Gastroesophageal sphincter (tissue), 4 donors: ENCODE measurements at regions not wholly inside any gene's neighbourhood (a gene's known extent, or its start where the extent isn't known, plus 50 kb on each side); places are given as distances from the start of the nearest gene placed in this dataset.
"Not testable (repeated sequence)": the region's sequence is repeated elsewhere in the genome, so short reads cannot be mapped to it uniquely, and the experiment has no call there.

ENCODE experiments used
- ATAC-seq: fragments of 150-250 bp; one replicate; pipeline ENCODE4 v1.9.1; 2016; ENCODE audit warnings: mild to moderate bottlenecking, moderate library complexity
- H3K27ac ChIP-seq, 4 donors: fragments of 200-600 bp; sonication (generic) in 3 of 4; 1 replicate in 3 of 4; 2 replicates in 1 of 4; pipeline ENCODE4 v1.5.1; 2016 to 2019
- H3K27me3 ChIP-seq: fragments of 200-600 bp; sonication (generic); one replicate; pipeline ENCODE4 v1.5.1; 2019
- H3K36me3 ChIP-seq, 2 donors: fragments of 200-600 bp; sonication (generic); one replicate each; pipeline ENCODE4 v1.5.1; 2019; ENCODE audit warnings: control low read depth in 1 of 2
- H3K4me1 ChIP-seq, 3 donors: fragments of 200-600 bp; sonication (generic); 1 replicate in 2 of 3; 2 replicates in 1 of 3; pipeline ENCODE4 v1.5.1; 2016 to 2019; ENCODE audit warnings: control low read depth in 2 of 3
- H3K4me3 ChIP-seq, 2 donors: fragments of 200-600 bp; sonication (generic); one replicate each; pipeline ENCODE4 v1.5.1; 2019; ENCODE audit warnings: mild to moderate bottlenecking in 1 of 2, moderate library complexity in 1 of 2
- H3K9me3 ChIP-seq, 3 donors: fragments of 200-600 bp; sonication (generic); one replicate each; pipeline ENCODE4 v1.5.1; 2017 to 2019; ENCODE audit warnings: control low read depth in 2 of 3
- CTCF ChIP-seq, 4 experiments: fragments of 200-600 bp in 2 of 4; fragments of 450-650 bp in 2 of 4; sonication (generic) in 1 of 4; IDR thresholded peaks; one replicate each; pipeline ENCODE4 v1.5.1; 2017 to 2019; ENCODE audit warnings: antibody characterized with exemption in 4 of 4, mild to moderate bottlenecking in 2 of 4, moderate library complexity in 2 of 4
- EP300 ChIP-seq: sonication (generic); formaldehyde crosslinking; IDR thresholded peaks from one replicate; pipeline ENCODE4 v1.6.1; 2017; ENCODE audit warnings: antibody characterized with exemption, mild to moderate bottlenecking
- POLR2A ChIP-seq, 2 donors: fragments of 450-650 bp; IDR thresholded peaks; one replicate each; pipeline ENCODE4 v1.6.1; 2017; ENCODE audit warnings: antibody characterized with exemption in 2 of 2, mild to moderate bottlenecking in 2 of 2, moderate library complexity in 1 of 2
- POLR2AphosphoS5 ChIP-seq: sonication (generic); formaldehyde crosslinking; IDR thresholded peaks from one replicate; pipeline ENCODE4 v1.6.1; 2017; ENCODE audit warnings: antibody characterized with exemption
- WGBS, 2 donors: methylation state at CpG; one replicate each; pipeline ENCODE4 v1.1.5; 2018; ENCODE audit warnings: low coverage in 1 of 2; 5-methylcytosine and 5-hydroxymethylcytosine counted together

- Histone ChIP-seq H3K4me1 (no peaks in the 10 kb centered on the region), H3K9me3 (no peaks in the 10 kb centered on the region), H3K36me3 (no peaks in the 10 kb centered on the region), H3K27ac (no peak overlapping the region), H3K27me3 (no peaks in the 10 kb centered on the region), H3K4me3 (no peak overlapping the region)
- no peak for TF ChIP-seq POLR2A (IDR thresholded peaks at IDR 0.05)
- TF ChIP-seq EP300: no peak
- no peak for TF ChIP-seq CTCF (IDR thresholded peaks at IDR 0.05)
- no peak for TF ChIP-seq POLR2AphosphoS5
- ATAC-seq: no peak
- WGBS, 2 donors: 76 to 80% methylated on average over 4 of the region's 4 CpGs
These were observed 1162.4 kb downstream of the BRINP3 start for GRCh38 chr1:189315035-189315901.

GRCh38 chr1:189323091-189323490 is 1154.6 kb downstream of the BRINP3 start:
- Histone ChIP-seq H3K4me1 (no peaks in the 10 kb centered on the region), H3K4me3 (no peak overlapping the region), H3K27me3 (no peaks in the 10 kb centered on the region), H3K9me3 (peaks cover 0 to 8% (median 0%) of the 10 kb centered on the region in 3 donors), H3K36me3 (no peaks in the 10 kb centered on the region), H3K27ac (no peak overlapping the region)
- WGBS, 2 donors: 47 to 51% methylated on average over 3 of the region's 3 CpGs
- TF ChIP-seq POLR2A (IDR thresholded peaks at IDR 0.05) (no peak), POLR2AphosphoS5 (no peak), EP300 (no peak), CTCF (IDR thresholded peaks at IDR 0.05) (no peak)
- no peak for ATAC-seq

- H3K4me3 ChIP-seq, H3K27me3 ChIP-seq, H3K9me3 ChIP-seq, ATAC-seq, H3K36me3 ChIP-seq, H3K4me1 ChIP-seq, H3K27ac ChIP-seq: not testable (repeated sequence)
- whole genome bisulfite sequencing, 2 donors: 83 to 92% methylated on average over 1 to 11 of the region's 13 CpGs
These were observed 1146.6 kb downstream of the BRINP3 start for GRCh38 chr1:189331071-189331470.

- Histone ChIP-seq H3K27ac (no peak overlapping the region), H3K27me3 (no peaks in the 10 kb centered on the region), H3K4me1 (no peaks in the 10 kb centered on the region), H3K36me3 (no peaks in the 10 kb centered on the region), H3K4me3 (no peak overlapping the region), H3K9me3 (no peaks in the 10 kb centered on the region)
- peak; percentile 34 for ATAC-seq
- 90 to 95% methylated on average over 4 of the region's 17 CpGs for WGBS, 2 donors
- TF ChIP-seq EP300: no peak
- no peak for TF ChIP-seq POLR2AphosphoS5
- TF ChIP-seq CTCF (IDR thresholded peaks at IDR 0.05): no peak
- TF ChIP-seq POLR2A (IDR thresholded peaks at IDR 0.05): no peak
These were observed 1141.3 kb downstream of the BRINP3 start for GRCh38 chr1:189336115-189337100.

GRCh38 chr1:189349607-189350006 is 1128.1 kb downstream of the BRINP3 start:
- Histone ChIP-seq H3K4me1 (peaks cover 0 to 8% (median 0%) of the 10 kb centered on the region in 3 donors), H3K36me3 (no peaks in the 10 kb centered on the region), H3K9me3 (no peaks in the 10 kb centered on the region), H3K27ac (no peak overlapping the region), H3K4me3 (no peak overlapping the region), H3K27me3 (no peaks in the 10 kb centered on the region)
- TF ChIP-seq EP300 (no peak), POLR2AphosphoS5 (no peak), POLR2A (IDR thresholded peaks at IDR 0.05) (no peak), CTCF (IDR thresholded peaks at IDR 0.05) (no peak)
- no peak for ATAC-seq
- WGBS, 2 donors: 76 to 83% methylated on average over 4 of the region's 4 CpGs
